ENCODE measurements at regions not wholly inside any gene's neighbourhood (a gene's known extent, or its start where the extent isn't known, plus 50 kb on each side); places are given as distances from the start of the nearest gene placed in this dataset.

DNA sequence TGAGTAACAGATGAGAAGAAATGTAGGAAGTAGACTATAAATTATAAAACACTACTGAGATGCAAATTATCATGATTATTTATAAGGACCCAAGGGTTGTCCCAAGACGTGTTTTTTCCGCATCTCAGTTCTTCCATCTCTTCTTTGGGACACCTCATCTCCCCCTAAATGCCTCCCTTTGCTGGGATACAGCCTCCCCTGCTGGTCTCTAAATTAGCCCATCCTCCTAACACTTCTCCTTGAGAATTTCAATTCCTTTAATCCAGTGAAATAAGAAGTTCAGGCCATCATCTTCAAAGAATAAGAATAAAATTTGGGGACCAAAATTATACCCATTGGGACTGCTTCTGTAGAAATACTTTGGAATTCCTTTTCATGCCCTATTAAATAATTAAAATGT, 667.0 kb downstream of the BCL11B start (continued):
- no peak for TF ChIP-seq ZBTB25 (CRISPR knock-in tag; IDR thresholded peaks at IDR 0.05)
- no peak for TF ChIP-seq ZNF205 (CRISPR knock-in tag; IDR thresholded peaks at IDR 0.05)
- no peak for TF ChIP-seq MLX (CRISPR knock-in tag; IDR thresholded peaks at IDR 0.05)
- TF ChIP-seq FOXM1 (CRISPR knock-in tag; IDR thresholded peaks at IDR 0.05): no peak
- no peak for TF ChIP-seq ZNF761 (CRISPR knock-in tag; conservative IDR thresholded peaks at IDR 0.05)

DNA sequence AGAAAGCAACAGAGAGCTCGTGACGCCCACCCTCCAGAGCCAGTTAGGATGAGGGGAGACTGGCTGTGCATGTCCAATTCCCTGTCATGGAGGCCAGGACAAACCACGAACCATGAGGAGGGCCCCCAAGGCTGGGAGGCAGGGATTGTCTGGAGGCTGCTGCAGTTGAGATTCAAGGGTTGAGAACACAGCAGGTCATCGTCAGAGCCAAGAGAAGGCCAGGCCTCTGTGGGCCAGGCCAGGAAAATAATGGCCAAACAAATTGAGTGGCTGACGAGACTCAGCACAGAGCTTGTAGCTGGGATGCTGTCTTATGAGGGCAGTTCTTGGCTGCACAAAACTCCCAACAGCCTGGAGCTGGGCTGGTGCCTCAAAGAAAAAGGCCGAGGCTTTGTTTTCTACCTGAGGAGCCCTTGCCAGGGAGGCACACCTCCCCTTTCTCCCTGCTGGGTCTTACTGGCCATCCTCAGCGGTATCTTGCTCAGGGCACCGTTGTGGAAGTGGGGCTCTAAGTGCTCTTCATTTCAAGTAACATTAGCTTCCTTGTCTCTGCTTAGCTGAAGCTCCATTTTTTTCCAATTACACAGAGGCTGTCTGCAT, 665.9 kb downstream of the BCL11B start:
- Histone ChIP-seq H3K79me2 (ENCODE audit: insufficient read depth, low read length) (no peaks in the 10 kb centered on the region), H3K4me1 (ENCODE audit: insufficient read depth, low read length) (no peaks in the 10 kb centered on the region), H3K4me3 (replicated peaks in 1 of 3; ENCODE audit: insufficient read depth in 1 of 3, low read depth in 2 of 3, low read length in 3 of 3) (no peak overlapping the region), H3K9ac (ENCODE audit: insufficient read depth, low read depth, low read length) (no peak overlapping the region), H3K27ac (ENCODE audit: extremely low read length, insufficient read depth, low read length) (no peak overlapping the region), H3K9me3 (ENCODE audit: low read length) (peaks cover 61% of the 10 kb centered on the region), H3K27me3 (ENCODE audit: control insufficient read depth in 1 of 2, insufficient read depth in 2 of 2, low read length in 2 of 2) (no peaks in the 10 kb centered on the region), H3K4me2 (ENCODE audit: low read depth, low read length) (no peak overlapping the region), H2AFZ (ENCODE audit: low read length) (no peak overlapping the region), H3K36me3 (replicated peaks in 1 of 2; ENCODE audit: control insufficient read depth in 1 of 2, insufficient read depth in 2 of 2, low read length in 2 of 2) (no peaks in the 10 kb centered on the region), H4K20me1 (ENCODE audit: insufficient read depth, low read length) (no peaks in the 10 kb centered on the region)
- ATAC-seq (no peak), DNase-seq (ENCODE audit: low spot score) (no peak), FAIRE-seq (no peak)
- CTCF ChIA-PET (ENCODE audit: low intra/inter-chr PET ratio, low total read pairs): no interaction called here
- no TSS peak for BruUV-seq (replicated peaks)
- in situ Hi-C loops (cut with HindIII; ENCODE audit: extremely low pct_ligation_motif_present, low pct_unique_long_range_greater_than_20kb) (no loop called here), intact Hi-C loops (cut with micrococcal nuclease; ENCODE audit: unreplicated experiment) (no loop called here)
- 2% methylated on average over 5 of the region's 8 CpGs for WGBS (ENCODE audit: low lambda C conversion rate)
- TF ChIP-seq, protein P1, sequence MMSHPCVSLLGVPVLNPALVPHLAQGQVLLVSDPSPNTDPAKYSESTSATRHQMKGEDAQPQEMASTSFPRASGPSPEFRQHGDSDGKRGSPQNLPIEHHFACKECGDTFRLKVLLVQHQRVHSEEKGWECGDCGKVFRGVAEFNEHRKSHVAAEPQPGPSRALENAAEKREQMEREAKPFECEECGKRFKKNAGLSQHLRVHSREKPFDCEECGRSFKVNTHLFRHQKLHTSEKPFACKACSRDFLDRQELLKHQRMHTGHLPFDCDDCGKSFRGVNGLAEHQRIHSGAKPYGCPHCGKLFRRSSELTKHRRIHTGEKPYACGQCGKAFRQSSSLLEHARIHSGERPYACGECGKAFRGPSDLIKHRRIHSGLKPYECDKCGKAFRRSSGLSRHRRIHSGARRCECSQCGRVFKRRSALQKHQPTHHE (CRISPR knock-in tag; IDR thresholded peaks at IDR 0.05; ENCODE audit: borderline replicate concordance): no peak
- TF ChIP-seq ATF4 (CRISPR knock-in tag; IDR thresholded peaks at IDR 0.05): no peak
- TF ChIP-seq ZNF577 (CRISPR knock-in tag; IDR thresholded peaks at IDR 0.05; ENCODE audit: borderline replicate concordance, low read depth): no peak
- no peak for TF ChIP-seq SP140L (CRISPR knock-in tag; IDR thresholded peaks at IDR 0.05; ENCODE audit: borderline replicate concordance)
- no peak for TF ChIP-seq ZFP82 (CRISPR knock-in tag; IDR thresholded peaks at IDR 0.05; ENCODE audit: borderline replicate concordance)
- POLR2A ChIA-PET: no interaction called here

Data from HepG2 (cell line).